Vagina (tissue), 2 donors: ENCODE measurements at regions not wholly inside any gene's neighbourhood (a gene's known extent, or its start where the extent isn't known, plus 50 kb on each side); places are given as distances from the start of the nearest gene placed in this dataset.

ENCODE experiments used
- POLR2A ChIP-seq, 2 donors: fragments of 450-650 bp; IDR thresholded peaks; one replicate each; pipeline ENCODE4 v1.6.1; 2017; ENCODE audit warnings: antibody characterized with exemption in 2 of 2, mild to moderate bottlenecking in 2 of 2, moderate library complexity in 2 of 2
- TF ChIP-seq, protein P1 (sequence below), 3 experiments: fragments of 450-650 bp in 2 of 3; fragments of 200-600 bp in 1 of 3; sonication (generic) in 1 of 3; IDR thresholded peaks; one replicate each; pipeline ENCODE4 v1.5.1; 2017 to 2019; ENCODE audit warnings: antibody characterized with exemption in 3 of 3, mild to moderate bottlenecking in 2 of 3, moderate library complexity in 2 of 3

GRCh38 chr5:20604992-20605391 is 617.0 kb upstream of the CDH18 start:
- TF ChIP-seq, protein P1, sequence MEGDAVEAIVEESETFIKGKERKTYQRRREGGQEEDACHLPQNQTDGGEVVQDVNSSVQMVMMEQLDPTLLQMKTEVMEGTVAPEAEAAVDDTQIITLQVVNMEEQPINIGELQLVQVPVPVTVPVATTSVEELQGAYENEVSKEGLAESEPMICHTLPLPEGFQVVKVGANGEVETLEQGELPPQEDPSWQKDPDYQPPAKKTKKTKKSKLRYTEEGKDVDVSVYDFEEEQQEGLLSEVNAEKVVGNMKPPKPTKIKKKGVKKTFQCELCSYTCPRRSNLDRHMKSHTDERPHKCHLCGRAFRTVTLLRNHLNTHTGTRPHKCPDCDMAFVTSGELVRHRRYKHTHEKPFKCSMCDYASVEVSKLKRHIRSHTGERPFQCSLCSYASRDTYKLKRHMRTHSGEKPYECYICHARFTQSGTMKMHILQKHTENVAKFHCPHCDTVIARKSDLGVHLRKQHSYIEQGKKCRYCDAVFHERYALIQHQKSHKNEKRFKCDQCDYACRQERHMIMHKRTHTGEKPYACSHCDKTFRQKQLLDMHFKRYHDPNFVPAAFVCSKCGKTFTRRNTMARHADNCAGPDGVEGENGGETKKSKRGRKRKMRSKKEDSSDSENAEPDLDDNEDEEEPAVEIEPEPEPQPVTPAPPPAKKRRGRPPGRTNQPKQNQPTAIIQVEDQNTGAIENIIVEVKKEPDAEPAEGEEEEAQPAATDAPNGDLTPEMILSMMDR (IDR thresholded peaks at IDR 0.05): no peak
- TF ChIP-seq POLR2A (IDR thresholded peaks at IDR 0.05): no peak
